Stomach (tissue), 8 donors: ENCODE measurements at regions not wholly inside any gene's neighbourhood (a gene's known extent, or its start where the extent isn't known, plus 50 kb on each side); places are given as distances from the start of the nearest gene placed in this dataset.

Experiments
- DNase-seq, 2 donors: peaks; one replicate each; pipeline versions ENCODE4 v3.0.0 to v3.0.0-alpha.2; 2013 to 2019
- H3K27ac ChIP-seq, 5 donors: fragments of 200-600 bp in 4 of 5; sonication (generic) in 4 of 5; one replicate each; pipeline ENCODE4 v1.5.1; 2013 to 2019; ENCODE audit warnings: mild to moderate bottlenecking in 1 of 5, moderate library complexity in 1 of 5
- H3K27me3 ChIP-seq, 3 donors: fragments of 200-600 bp; sonication (generic); one replicate each; pipeline ENCODE4 v1.5.1; 2017 to 2019; ENCODE audit warnings: mixed run types in 1 of 3
- H3K36me3 ChIP-seq, 4 donors: fragments of 200-600 bp; sonication (generic); 1 replicate in 3 of 4; 2 replicates in 1 of 4; pipeline ENCODE4 v1.5.1; 2016 to 2019
- H3K4me1 ChIP-seq, 4 donors: fragments of 200-600 bp; sonication (generic); one replicate each; pipeline ENCODE4 v1.5.1; 2016 to 2019
- H3K4me3 ChIP-seq, 4 donors: fragments of 200-600 bp; sonication (generic) in 3 of 4; one replicate each; pipeline ENCODE4 v1.5.1; 2016 to 2019; ENCODE audit warnings: mild to moderate bottlenecking in 1 of 4
- H3K9me3 ChIP-seq, 4 donors: fragments of 200-600 bp; sonication (generic); one replicate each; pipeline ENCODE4 v1.5.1; 2016 to 2019
- CTCF ChIP-seq, 7 experiments: fragments of 450-650 bp in 4 of 7; fragments of 200-600 bp in 3 of 7; sonication (generic) in 3 of 7; IDR thresholded peaks; one replicate each; pipeline ENCODE4 v1.5.1; 2016 to 2019; ENCODE audit warnings: antibody characterized with exemption in 7 of 7, control low read depth in 2 of 7, mild to moderate bottlenecking in 1 of 7
- EP300 ChIP-seq: sonication (generic); formaldehyde crosslinking; IDR thresholded peaks from one replicate; pipeline ENCODE4 v1.6.1; 2017; ENCODE audit warnings: antibody characterized with exemption
- POLR2A ChIP-seq, 4 donors: fragments of 450-650 bp; IDR thresholded peaks; one replicate each; pipeline ENCODE4 v1.6.1; 2016; ENCODE audit warnings: antibody characterized with exemption in 4 of 4, control low read depth in 2 of 4, mild to moderate bottlenecking in 1 of 4, moderate library complexity in 1 of 4
- POLR2AphosphoS5 ChIP-seq, 3 donors: sonication (generic); formaldehyde crosslinking; IDR thresholded peaks; one replicate each; pipeline ENCODE4 v1.6.1; 2016; ENCODE audit warnings: antibody characterized with exemption in 3 of 3
- WGBS, 5 donors: extraction: QIAGEN DNeasy Blood & Tissue Kit in 3 of 5; methylation state at CpG; one replicate each; pipeline versions ENCODE4 v1.1.5 to v1.1.7; 2013 to 2018; 5-methylcytosine and 5-hydroxymethylcytosine counted together
- intact Hi-C: fragments of 100-400 bp; cut with DNase I; formaldehyde crosslinking; loops from one replicate; pipeline ENCODE4 v1.15.1; 2023; ENCODE audit warnings: low total_unique reads
- donor health status: healthy with polysubstance abuse.
- donor health status: Bipolar disorder and iron deficiency.
- donor health status: healthy.

GRCh38 chr3:101994386-101994785 is 145.1 kb downstream of the NFKBIZ start:
- Histone ChIP-seq H3K27ac (no peak overlapping the region), H3K4me1 (no peaks in the 10 kb centered on the region), H3K4me3 (no peak overlapping the region), H3K27me3 (no peaks in the 10 kb centered on the region), H3K9me3 (no peaks in the 10 kb centered on the region), H3K36me3 (no peaks in the 10 kb centered on the region)
- TF ChIP-seq EP300 (no peak), CTCF (IDR thresholded peaks at IDR 0.05) (no peak), POLR2A (IDR thresholded peaks at IDR 0.05) (no peak), POLR2AphosphoS5 (IDR thresholded peaks at IDR 0.05) (no peak)
- no peak for DNase-seq
- intact Hi-C loops, result no loop called here
- 77 to 93% (median 87%) methylated on average over 3 of the region's 3 CpGs for WGBS, 5 donors

GRCh38 chr3:101995371-101996046 is 146.2 kb downstream of the NFKBIZ start:
- 59 to 79% (median 72%) methylated on average over 4 of the region's 4 CpGs for WGBS, 5 donors
- Histone ChIP-seq H3K27me3 (no peaks in the 10 kb centered on the region), H3K36me3 (no peaks in the 10 kb centered on the region), H3K4me1 (no peaks in the 10 kb centered on the region), H3K9me3 (no peaks in the 10 kb centered on the region), H3K27ac (no peak overlapping the region), H3K4me3 (no peak overlapping the region)
- TF ChIP-seq POLR2A (IDR thresholded peaks at IDR 0.05), result no peak
- no peak for TF ChIP-seq CTCF (IDR thresholded peaks at IDR 0.05)
- no peak for TF ChIP-seq POLR2AphosphoS5 (IDR thresholded peaks at IDR 0.05)
- no peak for TF ChIP-seq EP300
- intact Hi-C loops, result no loop called here
- no peak for DNase-seq

GRCh38 chr3:101996832-101997231 is 147.5 kb downstream of the NFKBIZ start:
- intact Hi-C loops, result no loop called here
- no peak overlapping the region for H3K4me3 ChIP-seq
- no peaks in the 10 kb centered on the region for H3K36me3 ChIP-seq
- DNase-seq, result no peak
- no peaks in the 10 kb centered on the region for H3K4me1 ChIP-seq
- H3K27me3 ChIP-seq, result no peaks in the 10 kb centered on the region
- TF ChIP-seq EP300 (no peak), CTCF (IDR thresholded peaks at IDR 0.05) (no peak), POLR2A (IDR thresholded peaks at IDR 0.05) (no peak), POLR2AphosphoS5 (IDR thresholded peaks at IDR 0.05) (no peak)
- H3K27ac ChIP-seq, result no peak overlapping the region
- WGBS, 5 donors, result 85 to 94% (median 92%) methylated on average over 3 of the region's 3 CpGs
- H3K9me3 ChIP-seq, result no peaks in the 10 kb centered on the region

GRCh38 chr3:101998256-101998926 is 149.1 kb downstream of the NFKBIZ start:
- no peak for DNase-seq
- intact Hi-C loops, result no loop called here
- TF ChIP-seq POLR2A (IDR thresholded peaks at IDR 0.05) (no peak), POLR2AphosphoS5 (IDR thresholded peaks at IDR 0.05) (no peak)
- H3K4me1 ChIP-seq, result no peaks in the 10 kb centered on the region
- H3K4me3 ChIP-seq, result no peak overlapping the region
- no peaks in the 10 kb centered on the region for H3K9me3 ChIP-seq
- no peaks in the 10 kb centered on the region for H3K27me3 ChIP-seq
- H3K27ac ChIP-seq, result no peak overlapping the region
- no peaks in the 10 kb centered on the region for H3K36me3 ChIP-seq
- 92 to 97% (median 93%) methylated on average over 3 of the region's 3 CpGs for WGBS, 5 donors
